ENCODE measurements at regions not wholly inside any gene's neighbourhood (a gene's known extent, or its start where the extent isn't known, plus 50 kb on each side); places are given as distances from the start of the nearest gene placed in this dataset.
"Not testable (repeated sequence)": the region's sequence is repeated elsewhere in the genome, so short reads cannot be mapped to it uniquely, and the experiment has no call there.

- not testable (repeated sequence) for DNase-seq (ENCODE audit: low spot score)
These were observed 279.9 kb downstream of the PLS3 start for GRCh38 chrX:115840729-115841409.

- not testable (repeated sequence) for DNase-seq (ENCODE audit: low spot score)
These were observed 290.0 kb downstream of the PLS3 start for GRCh38 chrX:115850986-115851385.

- DNase-seq (ENCODE audit: low spot score) = peak; percentile 77
These were observed 292.3 kb downstream of the PLS3 start for GRCh38 chrX:115853260-115853659.

GRCh38 chrX:115881170-115881569 is 289.4 kb upstream of the AGTR2 start:
- not testable (repeated sequence) for DNase-seq (ENCODE audit: low spot score)

GRCh38 chrX:115884121-115884520 is 286.4 kb upstream of the AGTR2 start:
- DNase-seq (ENCODE audit: low spot score) = not testable (repeated sequence)

- not testable (repeated sequence) for DNase-seq (ENCODE audit: low spot score)
These were observed 282.5 kb upstream of the AGTR2 start for GRCh38 chrX:115888041-115888440.

- not testable (repeated sequence) for DNase-seq (ENCODE audit: low spot score)
These were observed 282.0 kb upstream of the AGTR2 start for GRCh38 chrX:115888519-115888918.

- no peak for DNase-seq (ENCODE audit: low spot score)
These were observed 281.2 kb upstream of the AGTR2 start for GRCh38 chrX:115889121-115889890.

- peak; percentile 69 for DNase-seq (ENCODE audit: low spot score)
These were observed 278.4 kb upstream of the AGTR2 start for GRCh38 chrX:115892056-115892708.

- DNase-seq (ENCODE audit: low spot score) = peak; percentile 81
These were observed 277.5 kb upstream of the AGTR2 start for GRCh38 chrX:115892787-115893671.

GRCh38 chrX:115894087-115894486 is 276.5 kb upstream of the AGTR2 start:
- DNase-seq (ENCODE audit: low spot score) = peak; percentile 21

GRCh38 chrX:115895678-115896329 is 274.7 kb upstream of the AGTR2 start:
- peak; percentile 8 for DNase-seq (ENCODE audit: low spot score)

GRCh38 chrX:115896362-115896761 is 274.2 kb upstream of the AGTR2 start:
- no peak for DNase-seq (ENCODE audit: low spot score)

GRCh38 chrX:115897956-115898355 is 272.6 kb upstream of the AGTR2 start:
- peak; percentile 7 for DNase-seq (ENCODE audit: low spot score)

- peak; percentile 79 for DNase-seq (ENCODE audit: low spot score)
These were observed 272.1 kb upstream of the AGTR2 start for GRCh38 chrX:115898382-115899001.

- peak; percentile 8 for DNase-seq (ENCODE audit: low spot score)
These were observed 270.1 kb upstream of the AGTR2 start for GRCh38 chrX:115900425-115900824.

GRCh38 chrX:115901241-115901640 is 269.3 kb upstream of the AGTR2 start:
- DNase-seq (ENCODE audit: low spot score) = no peak

- no peak for DNase-seq (ENCODE audit: low spot score)
These were observed 267.5 kb upstream of the AGTR2 start for GRCh38 chrX:115902995-115903394.

- DNase-seq (ENCODE audit: low spot score) = no peak
These were observed 264.3 kb upstream of the AGTR2 start for GRCh38 chrX:115906276-115906675.

GRCh38 chrX:115906881-115907280 is 263.7 kb upstream of the AGTR2 start:
- DNase-seq (ENCODE audit: low spot score) = no peak

- DNase-seq (ENCODE audit: low spot score) = no peak
These were observed 261.5 kb upstream of the AGTR2 start for GRCh38 chrX:115909017-115909416.
